GM12892 (cell line): ENCODE measurements at regions not wholly inside any gene's neighbourhood (a gene's known extent, or its start where the extent isn't known, plus 50 kb on each side); places are given as distances from the start of the nearest gene placed in this dataset.

Experiments
- POLR2A ChIP-seq: IDR thresholded peaks from 2 replicates; pipeline ENCODE4 v1.6.1; 2011; ENCODE audit warnings: low read depth, low read length, control low read depth
- POLR2AphosphoS5 ChIP-seq: IDR thresholded peaks from 2 replicates; pipeline ENCODE4 v1.6.1; 2011; ENCODE audit warnings: low read depth, low read length, control low read depth

- TF ChIP-seq POLR2A: no peak
- TF ChIP-seq POLR2AphosphoS5: no peak
These were observed 92.6 kb upstream of the ARRDC4 start for GRCh38 chr15:97867870-97868269.
